ENCODE measurements at regions not wholly inside any gene's neighbourhood (a gene's known extent, or its start where the extent isn't known, plus 50 kb on each side); places are given as distances from the start of the nearest gene placed in this dataset.
"Not testable (repeated sequence)": the region's sequence is repeated elsewhere in the genome, so short reads cannot be mapped to it uniquely, and the experiment has no call there.

DNA sequence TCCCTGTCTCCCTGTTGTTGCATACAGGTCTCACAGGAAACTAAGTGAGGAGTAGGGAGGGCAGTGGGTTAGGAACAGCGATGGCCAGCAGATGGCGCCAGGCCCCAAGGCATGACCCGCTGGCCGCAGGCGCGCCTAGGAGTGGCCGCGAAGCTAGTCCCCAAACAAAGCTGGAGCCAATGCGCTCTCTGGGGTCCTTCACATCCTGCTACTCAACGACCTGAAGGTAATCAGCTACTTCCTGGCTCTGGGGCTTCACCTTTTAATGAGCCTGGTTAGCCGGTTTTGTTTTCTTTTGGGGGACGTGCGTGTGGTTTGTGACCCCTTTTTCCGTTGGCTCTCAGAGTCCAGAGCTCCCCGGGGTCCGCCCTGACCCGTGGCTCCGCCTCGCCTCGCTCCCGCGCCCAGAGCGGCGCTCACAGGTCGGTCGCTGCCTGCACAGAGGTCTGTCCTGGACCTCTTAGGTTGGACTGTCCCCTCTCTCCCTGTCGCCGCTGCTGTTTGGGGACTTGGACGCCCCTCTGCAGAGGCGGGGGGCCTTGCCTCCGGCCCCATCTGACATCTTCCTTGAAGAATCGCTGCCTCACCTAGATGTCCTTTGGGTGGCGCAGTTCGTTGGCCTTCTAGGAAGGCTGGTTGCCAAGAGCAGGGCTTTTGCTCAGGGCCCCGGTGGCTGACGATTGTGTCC, 62.2 kb upstream of the GTF3A start:
- TF ChIP-seq, protein P1, sequence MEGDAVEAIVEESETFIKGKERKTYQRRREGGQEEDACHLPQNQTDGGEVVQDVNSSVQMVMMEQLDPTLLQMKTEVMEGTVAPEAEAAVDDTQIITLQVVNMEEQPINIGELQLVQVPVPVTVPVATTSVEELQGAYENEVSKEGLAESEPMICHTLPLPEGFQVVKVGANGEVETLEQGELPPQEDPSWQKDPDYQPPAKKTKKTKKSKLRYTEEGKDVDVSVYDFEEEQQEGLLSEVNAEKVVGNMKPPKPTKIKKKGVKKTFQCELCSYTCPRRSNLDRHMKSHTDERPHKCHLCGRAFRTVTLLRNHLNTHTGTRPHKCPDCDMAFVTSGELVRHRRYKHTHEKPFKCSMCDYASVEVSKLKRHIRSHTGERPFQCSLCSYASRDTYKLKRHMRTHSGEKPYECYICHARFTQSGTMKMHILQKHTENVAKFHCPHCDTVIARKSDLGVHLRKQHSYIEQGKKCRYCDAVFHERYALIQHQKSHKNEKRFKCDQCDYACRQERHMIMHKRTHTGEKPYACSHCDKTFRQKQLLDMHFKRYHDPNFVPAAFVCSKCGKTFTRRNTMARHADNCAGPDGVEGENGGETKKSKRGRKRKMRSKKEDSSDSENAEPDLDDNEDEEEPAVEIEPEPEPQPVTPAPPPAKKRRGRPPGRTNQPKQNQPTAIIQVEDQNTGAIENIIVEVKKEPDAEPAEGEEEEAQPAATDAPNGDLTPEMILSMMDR (IDR thresholded peaks at IDR 0.05; ENCODE audit: insufficient read depth, low read length) = peak; percentile 78
- TF ChIP-seq SPI1 (IDR thresholded peaks at IDR 0.05; ENCODE audit: borderline replicate concordance, low read depth) = no peak
- peak; percentile 55 to 80 for DNase-seq (ENCODE audit: low read depth in 1 of 2, low spot score in 1 of 2)
- peak overlapping the region; percentile 23 for H3K4me3 ChIP-seq (replicated peaks; ENCODE audit: insufficient read depth, low read length)
- peaks cover 3% of the 10 kb centered on the region for H3K27me3 ChIP-seq (ENCODE audit: insufficient read depth, poor library complexity, severe bottlenecking)
- H3K27ac ChIP-seq (replicated peaks) = no peak overlapping the region

DNA sequence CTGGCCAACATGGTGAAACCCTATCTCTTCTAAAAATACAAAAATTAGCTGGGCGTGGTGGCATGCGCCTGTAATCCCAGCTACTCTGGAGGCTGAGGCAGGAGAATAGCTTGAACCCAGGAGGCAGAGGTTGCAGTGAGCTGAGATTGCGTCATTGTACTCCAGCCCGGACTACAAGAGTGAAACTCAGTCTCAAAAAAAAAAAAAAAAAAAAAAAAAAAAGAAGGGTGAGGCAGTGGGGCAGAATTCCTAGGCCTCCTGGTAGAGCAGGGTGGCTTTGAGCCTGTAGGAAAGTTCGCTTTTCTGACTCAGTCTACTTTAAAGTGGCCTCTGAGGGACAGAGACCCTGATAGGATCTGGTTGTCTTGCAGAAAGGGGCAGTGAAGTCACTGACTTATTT, 60.8 kb upstream of the GTF3A start:
- H3K4me3 ChIP-seq (replicated peaks; ENCODE audit: insufficient read depth, low read length); H3K27ac ChIP-seq (replicated peaks); DNase-seq (ENCODE audit: low read depth in 1 of 2, low spot score in 1 of 2); H3K27me3 ChIP-seq (ENCODE audit: insufficient read depth, poor library complexity, severe bottlenecking): not testable (repeated sequence)

DNA sequence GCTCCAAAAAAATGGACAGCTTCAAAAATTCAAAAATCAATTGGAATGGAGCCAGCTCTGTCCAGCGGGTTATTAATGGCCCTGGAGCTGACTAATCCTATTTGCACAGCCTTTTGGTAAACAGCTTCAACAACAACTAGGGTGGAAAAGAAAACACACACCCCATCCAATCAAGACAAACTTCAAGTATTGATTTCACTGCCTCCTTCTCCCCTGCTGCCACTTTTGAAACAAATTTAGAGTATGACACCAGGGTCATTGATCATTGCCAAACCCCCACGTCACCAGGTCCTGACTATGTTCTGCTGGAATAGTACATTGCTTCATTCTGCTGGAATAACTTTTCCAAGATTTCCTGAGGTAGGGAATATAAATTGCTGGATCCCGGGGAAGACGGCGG, 56.8 kb upstream of the GTF3A start:
- no peak for DNase-seq (ENCODE audit: low read depth in 1 of 2, low spot score in 1 of 2)
- Histone ChIP-seq H3K4me3 (replicated peaks; ENCODE audit: insufficient read depth, low read length) (no peak overlapping the region), H3K27me3 (ENCODE audit: insufficient read depth, poor library complexity, severe bottlenecking) (no peaks in the 10 kb centered on the region), H3K27ac (replicated peaks) (no peak overlapping the region)
- TF ChIP-seq, protein P1 (IDR thresholded peaks at IDR 0.05; ENCODE audit: insufficient read depth, low read length) = no peak
- TF ChIP-seq SPI1 (IDR thresholded peaks at IDR 0.05; ENCODE audit: borderline replicate concordance, low read depth) = no peak
- TF ChIP-seq GABPA (IDR thresholded peaks at IDR 0.05; ENCODE audit: low read depth) = no peak
- TF ChIP-seq, protein P2, sequence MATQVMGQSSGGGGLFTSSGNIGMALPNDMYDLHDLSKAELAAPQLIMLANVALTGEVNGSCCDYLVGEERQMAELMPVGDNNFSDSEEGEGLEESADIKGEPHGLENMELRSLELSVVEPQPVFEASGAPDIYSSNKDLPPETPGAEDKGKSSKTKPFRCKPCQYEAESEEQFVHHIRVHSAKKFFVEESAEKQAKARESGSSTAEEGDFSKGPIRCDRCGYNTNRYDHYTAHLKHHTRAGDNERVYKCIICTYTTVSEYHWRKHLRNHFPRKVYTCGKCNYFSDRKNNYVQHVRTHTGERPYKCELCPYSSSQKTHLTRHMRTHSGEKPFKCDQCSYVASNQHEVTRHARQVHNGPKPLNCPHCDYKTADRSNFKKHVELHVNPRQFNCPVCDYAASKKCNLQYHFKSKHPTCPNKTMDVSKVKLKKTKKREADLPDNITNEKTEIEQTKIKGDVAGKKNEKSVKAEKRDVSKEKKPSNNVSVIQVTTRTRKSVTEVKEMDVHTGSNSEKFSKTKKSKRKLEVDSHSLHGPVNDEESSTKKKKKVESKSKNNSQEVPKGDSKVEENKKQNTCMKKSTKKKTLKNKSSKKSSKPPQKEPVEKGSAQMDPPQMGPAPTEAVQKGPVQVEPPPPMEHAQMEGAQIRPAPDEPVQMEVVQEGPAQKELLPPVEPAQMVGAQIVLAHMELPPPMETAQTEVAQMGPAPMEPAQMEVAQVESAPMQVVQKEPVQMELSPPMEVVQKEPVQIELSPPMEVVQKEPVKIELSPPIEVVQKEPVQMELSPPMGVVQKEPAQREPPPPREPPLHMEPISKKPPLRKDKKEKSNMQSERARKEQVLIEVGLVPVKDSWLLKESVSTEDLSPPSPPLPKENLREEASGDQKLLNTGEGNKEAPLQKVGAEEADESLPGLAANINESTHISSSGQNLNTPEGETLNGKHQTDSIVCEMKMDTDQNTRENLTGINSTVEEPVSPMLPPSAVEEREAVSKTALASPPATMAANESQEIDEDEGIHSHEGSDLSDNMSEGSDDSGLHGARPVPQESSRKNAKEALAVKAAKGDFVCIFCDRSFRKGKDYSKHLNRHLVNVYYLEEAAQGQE (IDR thresholded peaks at IDR 0.05; ENCODE audit: insufficient replicate concordance, low read depth) = no peak
- no peak for TF ChIP-seq POLR2AphosphoS5 (IDR thresholded peaks at IDR 0.05; ENCODE audit: low read depth)

DNA sequence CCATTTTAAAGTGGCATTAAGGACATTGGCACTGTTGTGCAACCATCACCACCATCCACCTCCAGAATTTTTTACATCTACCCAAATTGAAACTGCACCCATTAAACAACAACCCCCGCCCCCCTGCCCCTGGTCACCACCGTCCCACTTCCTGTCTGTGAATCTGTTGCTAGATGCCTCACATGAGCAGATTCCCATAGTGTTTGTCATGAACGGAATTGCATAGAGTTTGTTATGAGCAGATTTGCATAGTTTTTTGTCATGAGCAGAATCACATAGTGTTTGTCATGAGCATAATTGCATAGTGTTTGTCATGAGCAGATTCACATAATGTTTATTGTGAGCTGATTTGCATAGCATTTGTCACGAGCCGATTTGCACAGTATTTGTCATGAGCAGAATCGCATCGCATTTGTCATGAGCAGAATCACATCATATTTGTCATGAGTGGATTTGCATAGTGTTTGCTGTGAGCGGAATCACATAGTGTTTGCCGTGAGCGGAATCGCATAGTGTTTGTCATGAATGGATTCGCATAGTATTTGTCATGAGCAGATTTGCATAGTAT, 54.0 kb upstream of the GTF3A start:
- TF ChIP-seq SPI1 (IDR thresholded peaks at IDR 0.05; ENCODE audit: borderline replicate concordance, low read depth) = no peak
- TF ChIP-seq GABPA (IDR thresholded peaks at IDR 0.05; ENCODE audit: low read depth) = no peak
- TF ChIP-seq, protein P1 (IDR thresholded peaks at IDR 0.05; ENCODE audit: insufficient read depth, low read length) = no peak
- TF ChIP-seq, protein P2 (IDR thresholded peaks at IDR 0.05; ENCODE audit: insufficient replicate concordance, low read depth) = no peak
- no peak for TF ChIP-seq POLR2AphosphoS5 (IDR thresholded peaks at IDR 0.05; ENCODE audit: low read depth)
- H3K27ac ChIP-seq (replicated peaks) = no peak overlapping the region
- no peaks in the 10 kb centered on the region for H3K27me3 ChIP-seq (ENCODE audit: insufficient read depth, poor library complexity, severe bottlenecking)
- no peak overlapping the region for H3K4me3 ChIP-seq (replicated peaks; ENCODE audit: insufficient read depth, low read length)
- DNase-seq (ENCODE audit: low read depth in 1 of 2, low spot score in 1 of 2) = no peak
